GM19463 (cell line): ENCODE measurements at regions not wholly inside any gene's neighbourhood (a gene's known extent, or its start where the extent isn't known, plus 50 kb on each side); places are given as distances from the start of the nearest gene placed in this dataset.

Experiments
- ATAC-seq: cut with Tn5 transposase; IDR thresholded peaks from one replicate; pipeline ENCODE4 v1.9.1; 2021; ENCODE audit warnings: mild to moderate bottlenecking, moderate library complexity; ENCODE audit not compliant: unreplicated experiment

- ATAC-seq, result no peak
Observed at GRCh38 chr10:28853195-28853594, 175.9 kb downstream of the BAMBI start.

GRCh38 chr10:28857164-28857563 is 179.8 kb downstream of the BAMBI start:
- no peak for ATAC-seq

- no peak for ATAC-seq
Observed at GRCh38 chr10:28858646-28859045, 181.3 kb downstream of the BAMBI start.

GRCh38 chr10:28859791-28860190 is 182.5 kb downstream of the BAMBI start:
- ATAC-seq, result no peak

- ATAC-seq, result no peak
Observed at GRCh38 chr10:28862219-28862618, 184.9 kb downstream of the BAMBI start.

- ATAC-seq, result no peak
Observed at GRCh38 chr10:28869606-28870201, 192.4 kb downstream of the BAMBI start.

- ATAC-seq, result no peak
Observed at GRCh38 chr10:28871665-28872064, 194.3 kb downstream of the BAMBI start.

- no peak for ATAC-seq
Observed at GRCh38 chr10:28872587-28873165, 195.4 kb downstream of the BAMBI start.

GRCh38 chr10:28873540-28873939 is 196.2 kb downstream of the BAMBI start:
- ATAC-seq, result peak; percentile 91

- no peak for ATAC-seq
Observed at GRCh38 chr10:28874210-28874609, 196.9 kb downstream of the BAMBI start.

GRCh38 chr10:28875549-28876081 is 198.3 kb downstream of the BAMBI start:
- ATAC-seq, result no peak

GRCh38 chr10:28878236-28878970 is 201.1 kb downstream of the BAMBI start:
- no peak for ATAC-seq

GRCh38 chr10:28879246-28879645 is 201.9 kb downstream of the BAMBI start:
- no peak for ATAC-seq

GRCh38 chr10:28879875-28880682 is 202.8 kb downstream of the BAMBI start:
- no peak for ATAC-seq

GRCh38 chr10:28880683-28880950 is 203.3 kb downstream of the BAMBI start:
- ATAC-seq, result no peak

GRCh38 chr10:28881171-28881882 is 204.0 kb downstream of the BAMBI start:
- ATAC-seq, result no peak

- no peak for ATAC-seq
Observed at GRCh38 chr10:28883741-28884423, 206.6 kb downstream of the BAMBI start.

- ATAC-seq, result no peak
Observed at GRCh38 chr10:28890121-28890950, 213.0 kb downstream of the BAMBI start.

GRCh38 chr10:28891058-28891713 is 213.9 kb downstream of the BAMBI start:
- no peak for ATAC-seq
